Stimulated activated CD4-positive, alpha-beta T cell treated with anti-CD3 and anti-CD28 coated beads, Interleukin-2, amount 100 ng/mL, for 48 hours (primary cell): ENCODE measurements at regions not wholly inside any gene's neighbourhood (a gene's known extent, or its start where the extent isn't known, plus 50 kb on each side); places are given as distances from the start of the nearest gene placed in this dataset.

Experiments
- DNase-seq, 2 donors: peaks; one replicate each; pipeline ENCODE4 v3.0.0-alpha.2; 2020

DNA sequence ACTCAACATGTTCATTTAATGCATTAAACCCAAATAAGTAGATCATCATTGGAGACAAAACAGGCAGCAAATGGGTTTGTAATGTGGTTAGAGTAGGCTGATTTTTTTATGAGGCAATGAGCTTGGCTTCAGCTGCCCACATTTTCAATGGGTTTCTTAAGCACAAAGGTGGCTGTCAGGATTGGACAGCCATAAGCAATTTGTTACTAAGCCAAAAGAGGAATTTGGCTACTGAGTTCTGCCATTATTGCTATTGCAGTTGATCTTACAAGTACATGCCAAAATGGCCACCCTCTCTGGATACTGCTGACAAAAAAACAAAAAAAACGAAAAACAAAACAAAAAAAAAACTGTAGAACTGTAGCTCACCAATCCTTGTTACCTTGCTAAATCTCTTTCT is 1348.0 kb upstream of the PIK3C3 start:
- no peak for DNase-seq

- DNase-seq, result no peak
Measured at GRCh38 chr18:40583671-40584070, 1371.4 kb upstream of the PIK3C3 start.

DNA sequence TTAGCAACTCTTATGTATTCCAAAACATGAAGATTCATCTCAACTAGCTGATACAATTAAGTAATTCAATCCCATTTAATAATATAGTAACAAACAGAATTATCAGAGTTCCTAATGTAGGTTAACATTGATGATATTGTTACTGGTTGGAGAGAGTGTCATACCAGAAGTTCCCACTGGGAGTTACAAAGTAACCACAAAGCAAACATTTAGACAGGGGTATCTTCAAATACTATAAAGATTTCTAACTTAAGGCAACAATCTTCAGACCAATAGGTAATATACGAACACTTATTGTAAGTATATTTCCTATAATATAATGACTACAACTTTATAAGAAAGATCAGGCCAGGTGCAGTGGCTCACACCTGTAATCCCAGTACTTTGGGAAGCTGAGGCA is 1372.9 kb upstream of the PIK3C3 start:
- no peak for DNase-seq

GRCh38 chr18:40577981-40578365 is 1377.1 kb upstream of the PIK3C3 start:
- no peak for DNase-seq

DNA sequence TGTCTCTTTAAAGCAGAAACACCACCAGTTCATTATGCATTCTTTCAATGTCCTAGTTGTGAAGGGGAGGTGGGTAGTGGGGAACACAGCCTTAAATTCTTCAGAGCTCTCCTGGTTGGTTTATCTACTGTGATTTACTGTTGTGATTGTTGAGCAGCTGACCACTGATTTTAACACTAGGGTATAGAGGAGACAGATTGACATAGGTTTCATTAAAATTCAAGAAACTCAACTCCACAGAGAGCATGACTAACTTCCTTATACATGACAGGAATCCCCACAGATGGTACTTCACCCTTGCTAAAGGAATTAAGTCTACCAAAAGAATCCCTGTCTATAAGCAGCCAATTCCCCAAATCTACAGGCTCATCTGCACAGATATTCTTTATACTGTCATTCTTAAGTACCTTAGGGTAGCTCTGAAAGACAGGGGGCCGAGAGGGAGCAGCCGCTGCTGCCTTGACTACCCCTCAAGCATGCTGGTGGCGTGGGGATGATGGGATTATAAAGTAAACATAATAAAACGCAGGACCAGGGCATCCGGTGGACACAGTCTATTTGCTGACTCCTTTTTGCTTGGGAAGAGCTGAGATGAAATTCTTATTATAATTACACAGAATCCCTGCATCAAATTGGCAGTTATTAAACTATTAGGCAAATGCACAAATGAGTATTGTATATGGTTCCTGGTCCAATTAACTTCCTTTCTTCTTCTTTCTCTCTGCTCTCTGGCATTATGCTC is 1377.6 kb upstream of the PIK3C3 start:
- no peak for DNase-seq

GRCh38 chr18:40576507-40577115 is 1378.4 kb upstream of the PIK3C3 start:
- no peak for DNase-seq

GRCh38 chr18:40570615-40571014 is 1384.4 kb upstream of the PIK3C3 start:
- DNase-seq, result no peak

- DNase-seq, result no peak
Measured at GRCh38 chr18:40569605-40570004, 1385.4 kb upstream of the PIK3C3 start.

- DNase-seq, result no peak
Measured at GRCh38 chr18:40566510-40566844, 1388.6 kb upstream of the PIK3C3 start.

- no peak for DNase-seq
Measured at GRCh38 chr18:40565805-40566509, 1389.1 kb upstream of the PIK3C3 start.

DNA sequence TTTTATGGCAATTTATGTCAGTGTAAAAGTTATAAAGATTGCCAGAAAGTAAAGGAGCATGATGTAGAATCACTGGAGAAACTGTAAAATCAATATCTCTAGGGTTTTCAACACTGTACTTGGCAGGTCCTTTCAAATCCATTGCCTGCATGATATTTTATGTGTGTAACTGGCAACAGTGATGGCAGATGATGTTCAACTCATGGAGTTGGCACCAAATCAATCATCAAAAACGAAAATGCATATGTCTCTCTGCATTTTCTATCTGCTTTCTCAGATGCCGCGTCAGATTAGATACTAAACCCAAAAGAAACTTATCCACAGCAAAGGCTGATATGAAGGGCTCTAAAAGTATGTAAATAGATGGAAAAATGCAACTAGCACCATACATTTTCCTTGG is 1395.5 kb upstream of the PIK3C3 start:
- DNase-seq, result no peak

DNA sequence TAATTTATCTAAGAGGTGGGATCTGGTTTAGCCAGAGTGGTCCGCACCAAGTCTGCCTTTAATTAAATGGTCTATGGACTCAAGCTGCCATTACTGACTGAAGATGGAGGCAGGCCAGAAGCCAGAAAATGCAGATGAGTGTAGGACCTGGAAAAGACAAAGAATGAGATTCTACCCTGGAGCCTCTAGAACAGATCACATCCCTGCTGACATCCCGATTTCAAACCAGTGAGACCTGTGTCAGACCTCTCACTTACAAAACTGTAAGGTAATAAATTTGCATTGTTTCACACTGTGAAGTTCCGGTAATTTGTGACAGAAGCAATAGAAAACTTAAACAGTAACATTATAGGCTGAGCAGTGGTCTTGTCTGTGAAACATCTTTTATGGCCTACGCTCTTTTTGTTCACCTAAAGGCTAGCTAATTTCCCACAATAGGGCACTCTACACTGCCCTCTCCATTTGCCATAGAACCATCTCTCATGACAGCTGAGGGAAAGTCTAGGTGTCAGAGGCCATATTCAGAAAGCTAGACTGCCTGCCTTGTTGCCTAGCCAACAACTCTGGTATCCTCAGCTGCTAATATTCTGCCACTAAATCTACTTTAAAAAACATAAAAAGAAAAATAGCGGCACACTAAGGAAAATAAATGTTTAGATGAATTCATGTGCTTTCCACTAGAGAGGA is 1396.2 kb upstream of the PIK3C3 start:
- DNase-seq, result no peak

GRCh38 chr18:40555914-40556313 is 1399.1 kb upstream of the PIK3C3 start:
- DNase-seq, result no peak

GRCh38 chr18:40553029-40553428 is 1402.0 kb upstream of the PIK3C3 start:
- no peak for DNase-seq

- no peak for DNase-seq
Measured at GRCh38 chr18:40546875-40547274, 1408.2 kb upstream of the PIK3C3 start.

DNA sequence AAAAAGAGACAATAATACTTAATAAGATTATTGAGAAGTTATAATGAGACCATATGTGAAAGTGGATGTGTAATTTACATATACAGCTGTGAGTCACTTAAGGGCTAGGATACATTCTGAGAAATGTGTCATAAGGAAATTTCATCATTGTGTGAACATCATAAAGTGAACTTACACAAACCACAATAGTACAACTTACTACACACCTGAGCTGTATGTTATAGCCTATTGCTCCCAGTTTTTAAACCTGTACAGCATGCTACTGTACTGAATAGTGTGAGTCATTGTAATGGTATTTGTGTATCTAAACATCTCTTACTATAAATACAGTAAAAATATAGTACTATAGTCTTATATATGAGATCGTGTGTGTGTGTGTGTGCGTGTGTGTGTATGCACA is 1420.3 kb upstream of the PIK3C3 start:
- no peak for DNase-seq

DNA sequence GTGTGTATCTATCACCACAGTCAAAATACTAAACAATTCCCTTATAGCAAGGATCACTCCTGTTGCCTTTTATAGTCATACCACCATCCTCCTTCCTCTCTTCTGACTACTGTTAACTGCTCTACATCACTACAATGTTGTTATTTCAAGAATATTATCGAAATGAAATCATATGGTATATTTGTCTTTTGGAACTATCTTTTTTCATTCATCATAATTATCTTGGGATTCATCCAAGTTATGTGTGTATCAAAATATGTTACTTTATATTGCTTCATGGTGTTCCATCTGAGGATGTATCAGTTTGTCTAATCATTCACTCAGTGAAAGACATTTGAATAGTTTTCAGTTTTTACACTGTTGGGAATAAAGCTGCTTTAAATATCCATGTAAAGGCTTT is 1423.0 kb upstream of the PIK3C3 start:
- DNase-seq, result no peak

DNA sequence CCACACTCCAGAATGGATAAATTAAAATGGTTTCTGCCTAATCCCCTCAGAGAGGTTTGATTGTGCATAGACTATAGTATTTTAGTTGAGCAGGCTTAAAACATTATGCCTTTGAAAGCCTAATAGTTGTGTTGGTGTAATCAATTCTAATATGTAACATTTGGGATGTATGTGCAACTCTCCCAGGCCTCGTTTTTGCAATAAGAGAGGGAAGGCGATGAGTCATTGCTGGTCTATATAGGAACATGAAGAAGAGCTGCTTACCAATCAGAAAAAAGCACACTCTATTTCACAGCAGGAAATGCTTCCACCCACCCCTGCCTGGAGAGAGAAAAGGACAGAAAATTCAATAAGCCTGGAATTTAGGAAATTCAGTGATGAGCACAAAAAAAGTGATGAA is 1424.0 kb upstream of the PIK3C3 start:
- DNase-seq, result no peak

GRCh38 chr18:40529478-40529877 is 1425.6 kb upstream of the PIK3C3 start:
- no peak for DNase-seq

GRCh38 chr18:40524881-40525280 is 1430.2 kb upstream of the PIK3C3 start:
- no peak for DNase-seq

- DNase-seq, result no peak
Measured at GRCh38 chr18:40523287-40523686, 1431.7 kb upstream of the PIK3C3 start.

DNA sequence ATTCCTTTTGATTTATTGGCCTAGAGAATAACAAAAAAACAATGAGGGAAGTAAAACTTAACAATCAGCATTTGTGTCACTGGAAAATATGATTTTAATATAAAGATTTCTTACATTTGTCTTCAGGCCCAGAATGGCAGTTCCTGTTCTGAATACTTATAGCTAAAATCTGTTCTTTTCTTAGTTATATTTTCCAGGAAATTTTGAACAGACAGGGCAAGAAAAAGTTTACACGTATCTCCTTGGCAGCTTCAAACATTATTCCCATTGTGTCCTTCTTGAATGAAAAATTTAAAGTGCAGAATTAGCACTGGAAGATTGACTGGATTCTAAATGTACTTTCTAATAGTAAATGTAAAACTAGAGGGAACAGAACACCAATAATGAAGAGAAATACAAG is 1454.0 kb upstream of the PIK3C3 start:
- DNase-seq, result no peak

DNA sequence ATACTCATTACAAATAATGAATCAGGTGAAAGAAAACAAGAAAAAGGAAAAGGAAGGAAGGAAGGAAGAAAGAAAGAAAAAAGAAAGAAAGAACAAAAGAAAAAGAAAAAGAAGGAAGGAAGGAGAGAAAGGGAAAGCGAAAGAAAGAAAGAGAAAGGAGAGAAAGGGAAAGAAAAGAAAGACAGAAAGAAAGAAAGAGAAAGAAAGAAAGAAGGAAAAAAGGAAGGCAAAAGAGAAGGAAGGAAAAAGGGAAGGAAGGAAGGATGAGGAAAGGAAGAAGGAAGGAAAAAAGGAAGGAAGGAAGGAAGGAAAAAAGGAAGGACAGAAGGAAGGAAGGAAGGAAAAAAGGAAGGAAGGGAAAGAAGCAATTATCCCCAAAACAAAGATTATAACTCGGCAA is 1460.4 kb upstream of the PIK3C3 start:
- DNase-seq, result no peak

DNA sequence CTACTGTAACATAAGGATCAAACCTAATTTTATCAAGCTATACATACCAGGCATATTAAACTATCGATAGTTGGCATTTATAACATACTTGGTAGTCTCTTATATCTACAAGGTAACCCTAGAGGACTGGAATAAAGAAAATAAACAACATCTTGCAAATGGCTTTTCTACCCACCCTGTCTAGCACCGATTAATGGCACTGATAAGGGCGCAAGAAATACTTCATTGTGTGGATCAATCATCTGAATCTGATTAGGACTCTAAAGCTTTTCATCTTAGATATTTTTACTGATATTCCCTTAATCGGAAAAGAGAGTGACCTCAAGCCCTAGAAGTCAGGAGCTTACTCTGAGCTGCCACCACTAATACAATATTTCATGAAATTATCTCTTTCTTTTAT is 1461.7 kb upstream of the PIK3C3 start:
- no peak for DNase-seq
